ENCODE measurements at regions not wholly inside any gene's neighbourhood (a gene's known extent, or its start where the extent isn't known, plus 50 kb on each side); places are given as distances from the start of the nearest gene placed in this dataset.

DNA sequence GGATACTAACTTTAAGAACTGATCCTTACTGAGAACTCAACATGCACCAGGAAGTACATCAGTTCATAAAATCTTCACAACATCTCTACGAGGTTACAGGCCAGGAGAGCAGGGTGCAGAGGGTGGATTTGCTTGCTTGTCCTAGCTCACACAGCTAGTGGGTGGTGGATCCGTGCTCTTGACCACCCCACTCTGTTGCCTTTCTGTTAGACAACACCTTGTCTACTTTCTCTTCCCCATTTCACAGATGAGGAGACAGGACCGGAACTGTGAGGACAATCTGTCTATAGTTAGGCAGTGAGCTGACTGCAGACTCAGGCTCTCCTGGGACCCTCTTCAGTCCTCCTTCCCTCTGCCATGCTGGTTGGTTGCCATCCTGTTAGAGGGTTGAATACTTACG is 221.7 kb upstream of the TLE3 start:
- DNase-seq, result peak; percentile 24

- peak; percentile 85 for DNase-seq
Measured at GRCh38 chr15:70318594-70319465, 221.1 kb upstream of the TLE3 start.

DNA sequence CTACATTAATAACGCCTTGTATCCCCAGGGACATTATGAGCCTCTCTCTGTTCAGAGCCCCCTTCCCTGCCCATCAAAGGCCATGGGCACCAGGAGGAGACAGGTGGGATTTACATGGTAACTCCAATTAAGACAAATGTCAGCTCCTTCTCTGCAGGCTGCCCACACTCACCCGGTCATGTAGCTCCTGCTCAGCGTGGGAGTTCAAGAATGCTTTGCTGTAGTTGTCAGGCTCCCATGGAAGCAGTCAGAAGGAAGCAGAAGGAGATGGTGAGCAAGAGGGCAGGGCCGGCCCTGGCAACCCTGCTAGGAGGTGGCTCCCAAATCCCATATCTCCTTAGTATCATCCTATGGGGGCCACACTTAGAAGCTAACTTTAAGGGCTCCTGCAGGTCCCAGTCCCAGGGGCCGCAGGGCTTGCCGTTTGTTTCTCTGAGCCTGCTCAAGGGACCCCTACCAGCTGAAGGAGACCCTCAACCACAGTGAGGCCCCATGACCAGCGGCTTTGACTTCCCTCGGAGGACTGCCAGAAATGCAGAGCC is 218.4 kb upstream of the TLE3 start:
- DNase-seq, result no peak

DNA sequence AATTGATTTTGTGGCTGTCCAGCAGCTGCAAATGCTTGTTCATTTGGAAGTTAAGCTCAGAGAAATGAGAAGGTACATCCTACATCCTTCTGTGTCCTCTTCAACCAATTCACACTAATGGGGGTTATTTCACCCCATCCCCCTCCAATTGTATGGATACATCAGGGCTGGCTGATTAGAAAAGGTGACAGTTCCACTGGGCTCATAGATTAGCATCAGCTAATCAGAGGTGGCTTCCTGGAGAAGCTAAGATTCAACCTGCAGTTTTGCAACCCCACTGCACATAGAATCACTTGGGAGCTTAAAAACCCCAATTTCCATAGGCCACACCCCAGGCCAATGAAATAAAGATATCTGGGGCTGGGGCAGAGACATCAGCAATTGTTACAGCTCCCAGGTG is 217.7 kb upstream of the TLE3 start:
- no peak for DNase-seq

DNA sequence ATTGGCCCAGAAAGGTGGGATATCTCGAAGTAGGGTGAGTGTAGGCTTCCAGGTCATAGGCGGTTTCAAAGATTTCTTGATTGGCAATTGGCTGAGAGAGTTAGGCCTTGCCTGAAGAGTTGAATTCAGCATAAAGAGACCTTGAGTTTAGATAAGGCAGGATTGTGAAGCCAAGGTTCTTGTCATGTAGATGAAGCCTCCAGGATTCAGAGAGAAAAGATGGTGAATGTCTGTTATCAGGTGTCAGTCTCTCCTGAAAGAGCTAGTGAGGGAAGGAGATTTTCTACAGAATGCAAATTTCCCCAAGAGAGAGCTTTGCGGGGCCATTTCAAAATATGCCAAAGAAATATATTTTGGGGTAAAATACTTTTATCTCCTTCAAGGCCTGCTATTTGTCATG is 217.0 kb upstream of the TLE3 start:
- no peak for DNase-seq

DNA sequence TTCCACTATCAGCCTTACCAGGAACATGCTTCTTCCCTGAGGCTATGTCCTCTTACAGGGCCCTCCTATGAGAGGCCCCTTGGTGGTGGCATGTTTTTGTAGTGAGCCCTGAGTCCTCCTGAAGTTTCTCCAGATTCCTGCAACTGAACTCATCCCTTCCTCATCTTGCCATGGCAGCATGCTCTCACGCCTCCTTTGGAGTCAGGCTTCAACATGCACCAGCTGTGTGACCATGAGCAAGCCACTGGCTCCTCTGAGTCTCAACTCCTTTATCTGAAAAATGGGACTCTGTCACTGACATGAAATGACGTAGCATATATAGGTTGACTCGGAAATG is 216.3 kb upstream of the TLE3 start:
- DNase-seq, result no peak

DNA sequence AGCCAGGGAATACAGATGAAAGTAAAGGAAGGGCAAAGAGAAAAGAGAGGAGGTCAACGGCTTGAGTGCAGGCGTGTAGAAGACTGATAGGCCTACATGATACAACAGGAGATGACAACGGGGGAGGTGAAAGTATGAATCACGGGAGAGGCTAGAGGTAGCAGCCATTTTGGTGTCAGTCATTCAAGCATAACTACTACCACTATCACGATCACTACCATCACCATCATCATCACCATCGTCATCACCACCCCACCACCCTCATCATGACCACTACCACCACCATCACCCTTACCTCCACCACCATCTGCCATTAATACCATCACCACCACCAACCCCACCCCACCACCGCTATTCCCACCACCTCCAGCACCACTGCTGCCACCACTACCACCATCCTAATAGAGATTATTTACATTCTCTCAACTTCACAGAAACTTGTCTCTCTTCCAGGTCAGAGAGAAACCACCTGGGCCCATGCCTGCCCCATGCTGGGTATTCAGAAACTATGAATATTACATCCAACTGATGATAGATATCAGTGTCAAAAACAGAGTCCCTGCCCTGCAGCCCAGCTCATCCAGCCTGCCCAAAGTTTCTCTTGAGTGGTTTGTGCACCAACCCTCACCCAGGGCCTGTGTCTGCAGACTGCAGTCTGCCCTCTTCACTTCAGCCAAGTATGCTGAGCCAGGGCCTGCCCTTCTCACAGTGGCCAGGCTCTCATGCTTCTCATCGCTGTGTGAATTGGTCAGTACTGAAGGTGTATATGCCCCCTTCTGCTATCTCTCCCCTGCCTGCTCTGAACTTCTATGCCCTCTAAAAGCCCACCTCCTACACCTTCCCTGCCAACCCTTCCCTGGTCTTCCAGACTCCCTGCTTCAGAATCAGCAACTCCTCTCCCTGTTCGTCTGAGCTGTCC is 215.6 kb upstream of the TLE3 start:
- no peak for DNase-seq

GRCh38 chr15:70311821-70312220 is 214.1 kb upstream of the TLE3 start:
- no peak for DNase-seq

GRCh38 chr15:70309716-70310115 is 212.0 kb upstream of the TLE3 start:
- DNase-seq, result no peak

- DNase-seq, result no peak
Measured at GRCh38 chr15:70308735-70309434, 211.2 kb upstream of the TLE3 start.

GRCh38 chr15:70308011-70308734 is 210.5 kb upstream of the TLE3 start:
- DNase-seq, result no peak

GRCh38 chr15:70306582-70306981 is 208.9 kb upstream of the TLE3 start:
- DNase-seq, result no peak

DNA sequence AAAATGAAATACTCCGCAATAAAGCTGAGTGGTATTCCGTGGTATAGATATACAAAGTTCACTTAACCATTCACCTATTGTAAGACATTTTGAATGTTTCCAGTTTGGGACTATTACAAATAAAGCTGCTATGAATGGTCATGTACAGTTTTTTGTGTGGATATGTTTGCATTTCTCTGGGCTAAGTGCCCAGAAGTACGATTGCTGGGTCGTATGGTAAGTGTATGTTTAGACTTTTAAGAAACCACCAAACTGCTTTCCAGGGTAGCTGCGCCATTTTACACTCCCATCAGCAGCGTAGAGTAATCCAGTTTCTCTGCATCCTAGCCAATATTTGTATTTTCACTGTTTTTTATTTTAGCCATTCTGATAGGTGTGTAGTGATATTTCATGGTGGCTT is 208.4 kb upstream of the TLE3 start:
- DNase-seq, result no peak

DNA sequence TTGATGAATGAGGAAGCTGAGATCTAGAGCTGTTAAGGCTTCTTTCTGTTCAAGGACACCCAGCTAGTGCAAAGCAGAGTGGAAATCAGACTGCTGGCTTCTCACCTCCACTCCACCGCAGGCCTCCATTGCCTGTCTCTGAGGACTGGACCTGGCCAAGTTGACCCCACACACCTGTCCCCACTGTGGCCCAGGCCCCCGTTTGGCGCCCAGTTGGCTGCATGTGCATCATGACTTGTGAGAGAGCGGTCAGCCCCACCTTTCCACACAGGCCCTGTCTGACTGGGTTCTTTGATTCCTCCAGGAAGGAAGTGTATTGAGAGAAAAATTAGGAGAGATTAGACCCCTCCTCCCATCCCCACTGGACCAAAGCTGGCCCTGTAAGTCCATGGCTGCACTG is 206.3 kb upstream of the TLE3 start:
- no peak for DNase-seq

- DNase-seq, result no peak
Measured at GRCh38 chr15:70302360-70302759, 204.6 kb upstream of the TLE3 start.

DNA sequence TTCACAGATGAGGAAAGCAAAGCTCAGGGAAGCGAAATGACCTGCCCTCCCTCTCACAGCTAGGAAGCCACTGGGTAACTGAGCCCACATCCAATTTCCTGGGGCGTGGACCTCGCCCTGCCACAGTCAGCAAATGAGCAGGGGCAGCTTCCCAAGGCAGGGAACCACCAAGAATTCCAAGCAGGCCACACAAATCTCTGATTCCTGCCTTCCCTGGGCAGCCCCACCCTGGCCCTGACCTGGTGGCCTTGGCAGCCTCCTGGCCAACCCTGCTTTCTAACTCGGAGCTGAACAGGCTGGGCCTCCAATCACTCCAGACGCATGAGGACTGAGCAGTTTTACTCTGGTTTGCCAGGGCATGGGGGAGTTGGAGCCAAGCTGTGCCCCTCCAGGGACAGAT is 203.7 kb upstream of the TLE3 start:
- no peak for DNase-seq

DNA sequence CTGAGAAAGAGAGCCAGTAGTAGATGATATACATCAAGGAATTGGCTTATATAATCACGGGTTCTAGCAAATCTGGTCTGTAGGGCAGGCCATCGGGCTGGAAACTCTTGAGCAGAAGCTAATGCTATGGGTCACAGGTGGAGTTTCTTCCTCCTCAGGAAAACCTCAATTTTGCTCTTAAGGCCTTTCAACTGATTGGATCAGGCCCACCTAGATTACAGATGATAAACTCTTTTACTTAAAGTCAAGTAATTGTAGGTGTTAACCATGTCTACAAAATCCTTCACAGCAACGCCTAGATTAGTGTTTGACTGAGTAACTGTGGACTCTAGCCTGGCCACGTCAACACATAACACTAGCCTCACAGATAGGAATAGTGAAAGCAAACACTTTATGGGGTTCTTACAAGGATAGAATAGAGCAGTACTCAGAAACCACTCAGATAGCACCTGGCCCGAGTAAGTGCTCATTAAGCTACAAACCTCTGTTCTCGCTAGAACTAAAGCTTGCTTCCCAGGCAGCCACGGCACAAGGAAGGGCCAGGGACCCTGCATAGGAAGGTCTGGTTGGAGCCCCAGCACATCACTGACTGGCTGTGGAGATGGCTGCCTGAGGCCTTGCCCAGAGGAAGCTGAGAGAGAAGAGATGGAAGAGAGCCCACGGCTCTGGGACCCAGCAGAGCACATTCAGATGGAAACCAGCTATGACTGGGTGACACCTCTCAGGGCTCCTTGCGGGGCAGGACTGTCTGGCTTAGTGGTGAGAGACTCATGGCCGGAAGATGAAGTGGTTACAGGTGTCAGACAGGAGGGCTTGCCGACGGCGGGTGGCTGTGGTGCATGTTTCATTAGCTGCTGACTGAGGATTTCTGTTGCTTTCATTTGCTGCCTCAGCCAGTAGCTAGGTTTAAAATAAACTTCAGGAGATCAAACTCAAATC is 202.5 kb upstream of the TLE3 start:
- no peak for DNase-seq

DNA sequence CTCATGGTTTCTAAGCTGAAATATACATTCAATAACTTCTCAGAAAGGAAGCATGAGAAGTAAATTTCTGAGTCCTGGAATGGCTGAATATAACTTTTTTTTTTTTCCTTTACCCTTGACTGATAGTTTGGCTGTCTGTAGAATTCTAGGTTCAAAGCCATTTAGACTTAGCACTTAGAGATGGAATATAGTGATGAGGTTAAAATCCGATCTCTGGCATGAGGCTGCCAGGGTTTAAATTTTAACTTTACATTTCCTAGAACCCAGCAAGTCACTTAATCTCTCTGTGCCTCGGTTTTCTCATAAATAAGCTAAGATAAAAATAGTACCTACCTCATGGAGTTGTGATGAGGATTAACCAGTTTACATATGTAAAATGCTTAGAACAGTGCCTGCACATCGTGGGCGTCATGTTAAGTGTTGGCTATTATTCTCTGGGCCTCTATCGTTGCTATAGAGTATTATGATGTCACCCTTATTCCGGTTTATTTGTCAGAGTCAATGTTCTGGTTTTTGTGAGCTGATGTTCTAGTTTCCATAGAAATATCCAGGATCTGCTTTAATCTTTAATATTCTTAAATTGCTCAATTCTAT is 199.8 kb upstream of the TLE3 start:
- DNase-seq, result no peak

DNA sequence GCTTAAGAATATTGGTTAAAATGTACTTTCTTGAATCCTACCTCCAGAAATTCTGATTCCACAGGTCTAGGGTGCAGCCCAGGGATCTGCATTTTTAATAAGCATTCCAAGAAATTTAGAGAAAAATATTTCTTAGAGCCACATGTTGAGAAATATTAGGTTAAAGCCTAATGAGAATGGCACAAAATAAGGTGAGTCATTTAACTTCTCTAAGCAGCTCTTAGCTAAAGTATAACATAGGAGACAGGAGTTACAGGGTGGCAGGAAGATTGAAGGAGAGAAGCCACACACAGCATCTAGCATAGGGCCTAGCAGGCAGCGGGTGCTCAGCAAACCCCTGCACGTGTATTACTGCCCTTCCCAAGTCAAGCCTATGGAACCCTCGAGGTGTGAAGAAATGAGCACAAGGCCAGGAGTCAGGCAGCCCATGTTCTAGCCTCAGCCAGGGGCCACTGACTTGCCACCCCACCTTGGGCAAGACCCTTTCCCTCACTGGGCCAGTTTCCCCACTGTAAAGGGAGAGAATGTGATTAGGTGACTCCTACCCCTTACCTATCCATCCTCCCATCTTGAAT is 197.1 kb upstream of the TLE3 start:
- DNase-seq, result no peak

Data from right hindlimb (tissue), 1 donor.